IMR-90 (cell line): ENCODE measurements at regions not wholly inside any gene's neighbourhood (a gene's known extent, or its start where the extent isn't known, plus 50 kb on each side); places are given as distances from the start of the nearest gene placed in this dataset.

Experiments
- ATAC-seq: fragments of 200-7000 bp; cut with Tn5 transposase; 2 replicates; pipeline ENCODE4 v1.9.1; 2020; ENCODE audit warnings: low read depth, mild to moderate bottlenecking, moderate library complexity
- BruUV-seq: library from RNA; stranded (reverse); fragments of 400-500 nt; replicated peaks from 2 replicates; lab custom pipeline; 2021; lab: Mats Ljungman, UMichigan
- CTCF ChIA-PET: fragments of 300-600 bp; formaldehyde crosslinking; extraction: SDS; loops from one replicate; lab custom pipeline; 2021; ENCODE audit warnings: antibody characterized with exemption; lab: Yijun Ruan, JAX
- POLR2A ChIA-PET: fragments of 300-600 bp; sonication (Branson Sonifier 250); formaldehyde crosslinking; loops from one replicate; lab custom pipeline; 2022; ENCODE audit warnings: antibody characterized with exemption; ENCODE audit not compliant: unreplicated experiment; lab: Charles Lee
- DNase-seq: peaks from one replicate; pipeline ENCODE4 v3.0.0; 2013
- H2AFZ ChIP-seq: replicated peaks from 2 replicates; pipeline ENCODE3; 2013; ENCODE audit warnings: low read length, mild to moderate bottlenecking; ENCODE audit not compliant: poor library complexity
- H2AK5ac ChIP-seq: 2 replicates; pipeline ENCODE4 v1.6.1; 2013; ENCODE audit warnings: low read depth, low read length, inconsistent platforms
- H2AK9ac ChIP-seq: replicated peaks from 2 replicates; pipeline ENCODE3; 2013; ENCODE audit warnings: mild to moderate bottlenecking, low read depth, low read length, moderate library complexity; ENCODE audit not compliant: poor library complexity
- H2BK120ac ChIP-seq: 2 replicates; pipeline ENCODE4 v1.6.1; 2013; ENCODE audit warnings: low read depth, low read length, inconsistent platforms
- H2BK15ac ChIP-seq: 3 replicates; pipeline ENCODE4 v1.6.1; 2013; ENCODE audit warnings: low read depth, low read length, inconsistent platforms
- H2BK20ac ChIP-seq: 2 replicates; pipeline ENCODE4 v1.6.1; 2013; ENCODE audit warnings: low read depth, mild to moderate bottlenecking, inconsistent platforms, low read length, moderate library complexity
- H2BK5ac ChIP-seq: 2 replicates; pipeline ENCODE4 v1.6.1; 2013; ENCODE audit warnings: mild to moderate bottlenecking, low read depth, low read length, inconsistent platforms; ENCODE audit not compliant: poor library complexity, severe bottlenecking
- H3K14ac ChIP-seq: replicated peaks from 2 replicates; pipeline ENCODE4 v1.6.1; 2013; ENCODE audit warnings: low read depth, low read length, inconsistent platforms
- H3K18ac ChIP-seq: 2 replicates; pipeline ENCODE4 v1.6.1; 2013; ENCODE audit warnings: low read depth, low read length, control low read depth
- H3K23ac ChIP-seq: 2 replicates; pipeline ENCODE4 v1.6.1; 2013; ENCODE audit warnings: low read depth, low read length, inconsistent platforms
- H3K27ac ChIP-seq: 2 replicates; pipeline ENCODE4 v1.5.1; 2013; ENCODE audit warnings: mild to moderate bottlenecking, control low read depth, low read length; ENCODE audit not compliant: insufficient read depth
- H3K27me3 ChIP-seq: 2 replicates; pipeline ENCODE4 v1.6.1; 2013; ENCODE audit warnings: low read length; ENCODE audit not compliant: control insufficient read depth, insufficient read depth
- H3K36me3 ChIP-seq: 2 replicates; pipeline ENCODE4 v1.6.1; 2013; ENCODE audit warnings: low read length, mixed read lengths; ENCODE audit not compliant: control insufficient read depth, insufficient read depth
- H3K4ac ChIP-seq: 2 replicates; pipeline ENCODE4 v1.6.1; 2013; ENCODE audit warnings: low read depth, low read length, inconsistent platforms
- H3K4me1 ChIP-seq: 2 replicates; pipeline ENCODE4 v1.6.1; 2013; ENCODE audit warnings: low read length, mixed read lengths; ENCODE audit not compliant: control insufficient read depth, insufficient read depth
- H3K4me2 ChIP-seq: 2 replicates; pipeline ENCODE4 v1.6.1; 2013; ENCODE audit warnings: low read depth, mild to moderate bottlenecking, control low read depth, low read length, moderate library complexity
- H3K4me3 ChIP-seq: 2 replicates; pipeline ENCODE4 v1.5.1; 2013; ENCODE audit warnings: low read depth, mild to moderate bottlenecking, control low read depth, low read length, moderate library complexity; ENCODE audit not compliant: insufficient read depth
- H3K56ac ChIP-seq: 2 replicates; pipeline ENCODE4 v1.6.1; 2013; ENCODE audit warnings: low read length, inconsistent platforms; ENCODE audit not compliant: insufficient read depth; ENCODE audit errors: extremely low read depth
- H3K79me1 ChIP-seq, 2 experiments: 2 replicates each; pipeline ENCODE4 v1.6.1; 2013; ENCODE audit warnings: low read length in 2 of 2, inconsistent platforms in 1 of 2, low read depth in 1 of 2
- H3K9ac ChIP-seq: 2 replicates; pipeline ENCODE4 v1.6.1; 2013; ENCODE audit warnings: low read depth, low read length, control low read depth
- H3K9me1 ChIP-seq: 2 replicates; pipeline ENCODE4 v1.6.1; 2013; ENCODE audit warnings: low read length, inconsistent platforms; ENCODE audit not compliant: insufficient read depth
- H3K9me3 ChIP-seq: 2 replicates; pipeline ENCODE4 v1.6.1; 2013; ENCODE audit warnings: low read length; ENCODE audit not compliant: control insufficient read depth, insufficient read depth
- H4K20me1 ChIP-seq: 2 replicates; pipeline ENCODE4 v1.6.1; 2013; ENCODE audit warnings: low read length, inconsistent platforms; ENCODE audit not compliant: insufficient read depth
- H4K5ac ChIP-seq: 2 replicates; pipeline ENCODE4 v1.6.1; 2013; ENCODE audit warnings: mild to moderate bottlenecking, low read depth, low read length, control low read depth
- H4K8ac ChIP-seq, 2 experiments: 2 replicates each; pipeline ENCODE4 v1.6.1; 2013; ENCODE audit warnings: low read depth in 2 of 2, low read length in 2 of 2, control low read depth in 1 of 2, inconsistent platforms in 1 of 2
- H4K91ac ChIP-seq: 2 replicates; pipeline ENCODE4 v1.6.1; 2013; ENCODE audit warnings: low read depth, low read length, inconsistent platforms; ENCODE audit not compliant: insufficient read depth
- POLR2A ChIP-seq: IDR thresholded peaks from 2 replicates; pipeline ENCODE4 v1.6.1; 2012; ENCODE audit warnings: mild to moderate bottlenecking, low read depth, low read length
- dilution Hi-C: fragments of 300-500 bp; cut with HindIII; formaldehyde crosslinking; loops from one replicate; pipeline ENCODE4 v1.14.3; 2018; ENCODE audit warnings: low sequenced_read_pairs; ENCODE audit not compliant: unreplicated experiment
- in situ Hi-C: fragments of 300-500 bp; cut with MboI; formaldehyde crosslinking; loops from 3 replicates; pipeline ENCODE4 v1.14.3; 2019; ENCODE audit warnings: low sequenced_read_pairs, inconsistent platforms, mixed read lengths
- intact Hi-C: fragments of 100-400 bp; cut with micrococcal nuclease; formaldehyde crosslinking; loops from 2 replicates; pipeline ENCODE4 v1.10.0; 2022

GRCh38 chr5:31097851-31098250 is 95.6 kb upstream of the CDH6 start:
- Histone ChIP-seq H3K4me2 (no peak overlapping the region), H2AK9ac (no peak overlapping the region), H3K4me3 (no peak overlapping the region), H3K27ac (no peak overlapping the region), H2AFZ (no peak overlapping the region), H3K23ac (no peak overlapping the region), H4K8ac (no peak overlapping the region; a peak in 1 of 4 replicates), H3K9me1 (no peaks in the 10 kb centered on the region; the same call in 1 of the 2 replicates), H3K14ac (no peak overlapping the region), H3K79me1 (no peaks in the 10 kb centered on the region), H2BK5ac (no peak overlapping the region), H3K4ac (no peak overlapping the region), H3K4me1 (peaks cover 3% of the 10 kb centered on the region), H4K5ac (no peak overlapping the region), H4K91ac (no peak overlapping the region), H2BK120ac (no peak overlapping the region), H4K20me1 (no peaks in the 10 kb centered on the region), H2BK20ac (no peak overlapping the region; the same call in 1 of the 2 replicates), H3K27me3 (no peaks in the 10 kb centered on the region), H3K9me3 (peaks cover 4% of the 10 kb centered on the region), H3K9ac (no peak overlapping the region), H3K56ac (no peak overlapping the region), H3K36me3 (no peaks in the 10 kb centered on the region), H2AK5ac (no peak overlapping the region), H2BK15ac (no peak overlapping the region), H3K18ac (no peak overlapping the region; the same call in 1 of the 2 replicates)
- dilution Hi-C loops = no loop called here
- no peak for ATAC-seq
- in situ Hi-C loops = no loop called here
- TF ChIP-seq POLR2A = no peak
- ChIA-PET POLR2A (no interaction called here), CTCF (no interaction called here)
- no peak for DNase-seq
- intact Hi-C loops = no loop called here
- BruUV-seq = no TSS peak
